ENCODE measurements at regions not wholly inside any gene's neighbourhood (a gene's known extent, or its start where the extent isn't known, plus 50 kb on each side); places are given as distances from the start of the nearest gene placed in this dataset.
"Not testable (repeated sequence)": the region's sequence is repeated elsewhere in the genome, so short reads cannot be mapped to it uniquely, and the experiment has no call there.

- DNase-seq (ENCODE audit: low read depth), result no peak
These were observed 156.5 kb upstream of the L3MBTL4 start for GRCh38 chr18:6571239-6571602.

GRCh38 chr18:6572192-6572591 lies 157.3 kb upstream of the ARHGAP28 start:
- DNase-seq (ENCODE audit: low read depth), result not testable (repeated sequence)

DNA sequence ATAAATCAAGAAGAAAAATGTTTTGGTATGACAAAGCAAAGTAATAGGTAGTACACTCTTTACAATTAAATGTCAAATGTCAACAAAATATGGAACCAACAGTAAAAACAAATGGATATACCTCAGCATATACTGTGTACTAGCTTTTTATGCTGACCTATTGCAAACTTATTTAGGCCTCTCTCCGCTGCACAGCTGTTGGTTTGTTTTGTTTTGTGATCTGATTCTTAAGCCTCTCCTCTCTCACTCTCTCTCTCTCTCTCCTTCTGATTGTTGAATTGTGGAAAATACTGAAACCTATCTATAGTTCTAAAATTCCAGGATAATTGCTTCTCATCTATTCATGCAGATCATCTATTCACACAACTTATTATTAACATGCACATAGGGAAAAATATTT lies 154.9 kb upstream of the ARHGAP28 start:
- no peak for DNase-seq (ENCODE audit: low read depth)

DNA sequence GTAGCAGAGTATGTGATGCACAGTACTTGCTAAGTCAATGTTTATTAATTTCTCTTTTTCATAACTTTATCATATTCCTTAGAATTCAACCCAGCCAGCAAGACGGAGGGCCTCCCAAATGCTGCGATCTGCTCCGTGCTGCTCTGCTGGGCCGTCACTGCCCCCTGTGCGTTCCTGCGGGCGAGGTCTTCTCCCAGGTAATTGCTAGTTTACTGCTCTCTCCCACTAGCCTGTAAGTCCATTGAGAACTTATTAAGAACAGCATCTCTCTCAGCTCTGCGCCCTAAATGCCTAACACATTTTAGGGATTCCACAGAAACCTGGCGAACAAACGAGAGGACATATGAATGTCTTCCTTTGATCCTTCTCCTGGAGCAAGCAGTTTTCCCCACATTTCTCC lies 153.6 kb upstream of the ARHGAP28 start:
- DNase-seq (ENCODE audit: low read depth), result no peak

- DNase-seq (ENCODE audit: low read depth), result no peak
These were observed 152.7 kb upstream of the ARHGAP28 start for GRCh38 chr18:6576718-6577375.

- no peak for DNase-seq (ENCODE audit: low read depth)
These were observed 150.8 kb upstream of the ARHGAP28 start for GRCh38 chr18:6578686-6579085.

DNA sequence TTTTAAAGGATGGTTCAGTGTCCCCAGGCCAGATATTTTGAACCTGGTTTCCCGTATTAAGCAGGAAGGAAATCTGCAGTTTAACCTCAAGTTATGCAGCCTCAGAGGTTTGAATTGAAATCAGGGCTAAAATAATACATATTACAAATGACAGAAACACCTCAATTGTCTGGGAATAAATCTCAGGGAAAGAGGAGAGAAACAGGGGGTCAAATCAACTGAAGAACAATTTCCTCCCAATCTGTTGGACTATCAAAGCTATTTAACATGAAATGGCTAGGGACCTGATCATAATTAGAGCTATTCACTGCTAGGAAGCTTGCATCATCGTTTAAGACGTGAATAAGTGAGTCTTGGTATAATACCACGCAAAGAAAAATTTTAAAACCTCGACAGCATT lies 150.0 kb upstream of the ARHGAP28 start:
- no peak for DNase-seq (ENCODE audit: low read depth)

GRCh38 chr18:6580401-6580800 lies 149.1 kb upstream of the ARHGAP28 start:
- no peak for DNase-seq (ENCODE audit: low read depth)

GRCh38 chr18:6589923-6590322 lies 139.6 kb upstream of the ARHGAP28 start:
- DNase-seq (ENCODE audit: low read depth), result no peak

GRCh38 chr18:6590326-6590725 lies 139.2 kb upstream of the ARHGAP28 start:
- DNase-seq (ENCODE audit: low read depth), result no peak

- no peak for DNase-seq (ENCODE audit: low read depth)
These were observed 138.0 kb upstream of the ARHGAP28 start for GRCh38 chr18:6591491-6591890.

GRCh38 chr18:6592522-6592921 lies 137.0 kb upstream of the ARHGAP28 start:
- no peak for DNase-seq (ENCODE audit: low read depth)

GRCh38 chr18:6593142-6593885 lies 136.2 kb upstream of the ARHGAP28 start:
- no peak for DNase-seq (ENCODE audit: low read depth)

GRCh38 chr18:6595666-6596065 lies 133.8 kb upstream of the ARHGAP28 start:
- no peak for DNase-seq (ENCODE audit: low read depth)

- DNase-seq (ENCODE audit: low read depth), result no peak
These were observed 130.9 kb upstream of the ARHGAP28 start for GRCh38 chr18:6598657-6599056.

GRCh38 chr18:6600667-6601167 lies 128.8 kb upstream of the ARHGAP28 start:
- DNase-seq (ENCODE audit: low read depth), result no peak

DNA sequence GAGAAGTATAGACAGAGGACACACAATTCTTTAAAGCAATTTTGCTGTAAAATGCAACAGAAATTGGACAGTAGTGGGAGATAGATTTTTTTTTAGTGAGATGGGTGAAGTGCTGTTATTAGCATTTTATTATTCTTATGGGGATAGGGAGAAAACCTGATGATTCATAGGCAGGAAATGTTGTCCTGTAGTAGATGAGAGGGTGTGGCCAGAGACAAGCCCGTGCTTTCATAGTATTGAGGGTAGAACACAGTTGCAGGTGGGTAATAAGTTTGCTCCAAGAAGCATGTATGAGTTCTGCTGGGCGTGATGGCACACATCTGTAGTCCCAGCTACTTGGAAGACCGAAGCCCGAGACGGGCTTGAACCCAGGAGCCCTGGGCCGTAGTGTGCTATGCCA lies 128.3 kb upstream of the ARHGAP28 start:
- no peak for DNase-seq (ENCODE audit: low read depth)

- no peak for DNase-seq (ENCODE audit: low read depth)
These were observed 127.2 kb upstream of the ARHGAP28 start for GRCh38 chr18:6602365-6602764.

DNA sequence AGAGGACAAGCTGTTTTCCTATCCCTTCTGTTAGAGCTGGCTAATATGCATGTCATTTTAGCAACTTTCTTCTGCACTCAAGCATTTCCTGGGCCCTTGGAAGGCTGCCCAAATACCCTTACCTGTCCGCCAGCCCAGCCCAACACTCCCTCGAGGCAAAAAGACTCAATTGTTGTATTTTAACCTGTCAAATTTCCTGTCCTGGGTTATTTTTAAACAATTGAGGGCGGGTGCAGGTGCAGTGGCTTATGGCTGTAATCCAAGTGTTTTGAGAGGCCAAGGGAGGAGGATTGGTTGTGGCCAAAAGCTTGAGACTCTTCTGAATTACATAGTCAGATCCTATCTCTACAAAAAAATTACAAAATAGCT lies 125.0 kb upstream of the ARHGAP28 start:
- no peak for DNase-seq (ENCODE audit: low read depth)

DNA sequence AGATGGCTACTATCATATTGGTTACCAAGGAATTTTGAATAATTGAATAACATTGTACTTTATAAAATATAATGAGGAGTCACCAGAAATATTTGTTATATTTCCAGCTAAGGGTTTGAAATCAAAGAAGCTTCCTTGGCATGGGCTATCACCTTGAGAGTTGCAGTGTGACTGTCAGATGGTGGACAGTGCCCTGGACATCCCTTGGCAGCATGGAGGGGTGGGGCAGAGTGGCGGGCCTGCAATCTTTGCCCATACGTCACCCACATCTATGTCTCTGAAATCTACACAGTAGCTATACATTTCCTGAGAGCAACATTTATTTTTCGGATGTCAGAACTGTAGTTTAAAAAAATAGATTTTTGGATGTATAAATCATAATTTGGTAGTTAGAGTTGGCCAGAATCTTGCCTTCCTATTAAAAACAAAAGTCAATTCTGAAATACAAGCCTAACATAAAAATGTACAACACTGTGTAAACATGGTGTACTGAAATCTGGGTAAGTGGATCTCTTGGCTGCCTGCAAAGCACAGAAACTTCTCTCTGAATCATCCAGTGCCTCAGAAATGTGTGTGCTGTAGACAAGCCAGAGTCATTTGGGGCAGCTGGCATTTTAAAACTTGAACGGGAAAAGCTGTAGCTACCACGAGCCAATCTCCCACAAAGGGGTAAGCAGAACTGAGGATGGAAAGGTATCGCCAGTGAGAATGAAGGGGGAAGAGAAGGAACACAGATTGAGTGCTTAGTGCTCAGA lies 124.2 kb upstream of the ARHGAP28 start:
- no peak for DNase-seq (ENCODE audit: low read depth)

DNA sequence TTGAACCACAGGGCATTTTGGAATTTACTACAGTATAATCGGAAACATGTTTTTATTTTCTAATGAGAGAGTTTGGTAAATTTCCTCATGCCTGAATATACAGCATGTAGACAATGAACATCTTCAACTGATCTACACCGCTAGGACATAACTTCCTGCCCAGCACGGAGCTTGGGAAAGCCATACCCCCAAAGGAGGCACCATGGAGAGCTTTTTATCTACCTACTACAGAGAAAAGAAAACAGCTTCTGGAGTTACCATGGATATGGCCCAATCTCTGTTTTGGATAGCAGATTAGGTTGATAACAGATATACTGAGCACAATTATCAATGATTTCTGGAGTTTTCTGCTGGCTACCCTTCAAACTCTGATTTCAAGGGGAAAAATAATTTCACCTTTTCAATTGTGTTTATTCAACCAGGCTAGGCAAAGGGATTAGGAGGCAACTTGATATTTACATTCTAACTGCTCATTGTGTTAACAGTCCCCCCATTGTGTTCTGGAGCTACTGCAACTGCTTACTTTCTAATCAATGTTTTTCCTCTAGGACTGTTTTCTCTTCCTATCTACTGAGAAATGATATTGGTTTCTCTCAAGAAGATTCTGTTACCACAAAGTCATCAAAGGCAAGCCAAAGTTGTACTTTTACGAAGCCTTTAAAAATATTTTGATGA lies 123.0 kb upstream of the ARHGAP28 start:
- no peak for DNase-seq (ENCODE audit: low read depth)

DNA sequence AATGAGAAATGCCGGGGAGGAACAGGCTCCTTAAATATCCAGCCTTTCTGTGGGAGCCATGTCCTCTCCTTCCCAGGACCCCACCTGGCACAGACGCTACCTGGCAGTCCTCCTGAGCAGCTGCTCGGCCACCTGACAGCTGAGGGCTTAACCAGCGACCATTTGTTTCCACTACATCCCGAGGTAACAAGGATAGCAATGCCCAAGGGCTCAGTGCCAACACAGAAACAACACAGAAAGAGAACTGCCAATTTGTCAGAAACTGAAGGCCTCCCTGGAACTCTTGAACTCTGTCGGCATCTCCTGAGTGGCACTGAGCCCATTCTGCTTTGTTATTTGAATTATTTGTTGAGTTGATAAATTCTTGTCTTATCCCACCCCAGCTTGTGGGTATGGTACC lies 122.2 kb upstream of the ARHGAP28 start:
- DNase-seq (ENCODE audit: low read depth), result no peak
